Dendritic cell treated with granulocyte-macrophage colony-stimulating factor and Interleukin-4, amounts not matched to agents 40 ng/mL and 50 ng/mL, for 4 days (primary cell): ENCODE measurements at regions not wholly inside any gene's neighbourhood (a gene's known extent, or its start where the extent isn't known, plus 50 kb on each side); places are given as distances from the start of the nearest gene placed in this dataset.
"Not testable (repeated sequence)": the region's sequence is repeated elsewhere in the genome, so short reads cannot be mapped to it uniquely, and the experiment has no call there.

Experiments used
- H3K27ac Mint-ChIP-seq: one replicate; pipeline ENCODE4 v1.8.0; 2022; ENCODE audit warnings: mild to moderate bottlenecking, mixed read lengths
- H3K27me3 Mint-ChIP-seq: one replicate; pipeline ENCODE4 v1.8.0; 2022; ENCODE audit warnings: mild to moderate bottlenecking, mixed read lengths
- H3K36me3 Mint-ChIP-seq: one replicate; pipeline ENCODE4 v1.8.0; 2022; ENCODE audit warnings: low read depth, mixed read lengths
- H3K4me1 Mint-ChIP-seq: one replicate; pipeline ENCODE4 v1.8.0; 2022; ENCODE audit warnings: low read depth, mixed read lengths
- H3K4me3 Mint-ChIP-seq: one replicate; pipeline ENCODE4 v1.8.0; 2022; ENCODE audit warnings: mild to moderate bottlenecking, moderate library complexity, mixed read lengths
- H3K9me3 Mint-ChIP-seq: one replicate; pipeline ENCODE4 v1.8.0; 2022; ENCODE audit warnings: mixed read lengths
- intact Hi-C: fragments of 100-400 bp; cut with micrococcal nuclease; formaldehyde crosslinking; loops from one replicate; pipeline ENCODE4 v1.15.0; 2022

DNA sequence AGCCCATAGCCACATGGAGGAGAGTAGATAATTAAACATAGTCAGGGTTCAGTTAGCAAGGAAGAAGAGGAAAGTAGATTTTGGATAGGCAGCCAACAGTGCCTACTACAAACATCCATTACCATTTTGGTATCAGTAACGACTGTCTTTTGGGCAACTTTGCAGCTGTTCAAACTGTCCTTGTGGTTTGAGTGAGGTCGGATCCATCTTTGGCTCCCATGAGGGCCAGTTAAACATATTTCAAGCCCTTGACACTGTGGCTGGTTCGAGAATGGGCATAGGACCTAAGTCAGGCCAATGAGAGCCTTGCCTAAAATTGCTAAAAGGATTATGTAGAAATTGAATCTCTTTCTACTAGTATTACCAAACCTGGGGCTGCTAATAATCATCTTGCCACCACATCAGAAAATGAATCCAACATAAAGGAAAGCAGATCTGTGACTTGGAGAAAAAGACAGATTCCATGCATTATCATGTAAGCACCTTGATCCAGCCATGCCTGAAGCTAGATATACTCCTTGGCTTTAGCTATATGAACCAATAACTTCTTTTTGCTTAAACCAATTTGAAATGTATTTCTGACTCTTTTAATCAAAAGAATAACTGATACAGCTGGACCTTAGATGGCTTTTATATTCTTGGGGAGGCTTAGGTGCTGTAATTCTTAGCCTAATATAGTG lies 75.0 kb upstream of the STAM2 start:
- no peak overlapping the region for H3K27ac Mint-ChIP-seq
- H3K4me1 Mint-ChIP-seq: no peaks in the 10 kb centered on the region
- no peak overlapping the region for H3K4me3 Mint-ChIP-seq
- no peaks in the 10 kb centered on the region for H3K27me3 Mint-ChIP-seq
- H3K36me3 Mint-ChIP-seq: no peaks in the 10 kb centered on the region
- no peaks in the 10 kb centered on the region for H3K9me3 Mint-ChIP-seq
- intact Hi-C loops: no loop called here

DNA sequence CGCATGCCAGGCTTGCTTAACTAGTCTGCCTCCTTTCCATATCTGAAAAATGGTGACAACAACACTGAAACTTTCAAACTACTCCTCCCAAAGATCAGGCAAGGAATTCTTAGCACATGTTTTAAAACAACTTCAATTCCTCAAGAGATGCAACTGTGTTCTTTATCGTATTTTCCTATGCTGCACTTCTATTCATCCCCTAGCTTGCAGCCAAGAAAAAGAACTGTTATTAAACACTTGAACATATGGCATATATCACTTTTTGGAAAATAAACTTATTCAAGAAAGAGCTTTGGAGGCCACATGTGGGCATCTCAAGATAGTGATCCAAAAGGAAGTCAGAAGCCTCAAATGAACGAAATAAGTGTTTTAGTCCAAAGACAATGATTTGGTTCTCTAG lies 75.6 kb upstream of the STAM2 start:
- Mint-ChIP-seq H3K27ac (no peak overlapping the region), H3K4me3 (no peak overlapping the region), H3K36me3 (no peaks in the 10 kb centered on the region), H3K27me3 (no peaks in the 10 kb centered on the region), H3K4me1 (no peaks in the 10 kb centered on the region), H3K9me3 (no peaks in the 10 kb centered on the region)
- intact Hi-C loops: no loop called here

DNA sequence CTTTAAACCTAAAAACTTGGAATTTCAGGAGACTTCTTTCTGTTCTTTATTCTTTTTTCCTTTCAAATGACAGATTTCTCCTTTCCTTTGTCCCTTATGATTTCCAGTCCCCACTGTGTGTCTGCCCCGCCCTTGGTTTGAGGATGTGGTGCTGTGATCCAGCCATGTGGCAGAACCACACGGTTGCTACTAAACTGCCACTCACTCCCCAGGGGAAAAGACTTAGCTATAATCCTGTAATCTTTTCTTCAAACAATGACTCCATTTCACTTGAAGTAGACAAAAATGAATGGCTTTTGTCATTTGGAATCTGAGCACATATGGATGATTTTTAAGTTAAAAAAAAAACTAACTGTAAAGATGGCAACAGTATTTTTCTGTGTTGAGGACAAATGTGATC lies 76.2 kb upstream of the STAM2 start:
- Mint-ChIP-seq H3K4me3 (no peak overlapping the region), H3K4me1 (peaks cover under 1% of the 10 kb centered on the region), H3K9me3 (no peaks in the 10 kb centered on the region), H3K27me3 (no peaks in the 10 kb centered on the region), H3K36me3 (no peaks in the 10 kb centered on the region), H3K27ac (no peak overlapping the region)
- intact Hi-C loops: no loop called here

DNA sequence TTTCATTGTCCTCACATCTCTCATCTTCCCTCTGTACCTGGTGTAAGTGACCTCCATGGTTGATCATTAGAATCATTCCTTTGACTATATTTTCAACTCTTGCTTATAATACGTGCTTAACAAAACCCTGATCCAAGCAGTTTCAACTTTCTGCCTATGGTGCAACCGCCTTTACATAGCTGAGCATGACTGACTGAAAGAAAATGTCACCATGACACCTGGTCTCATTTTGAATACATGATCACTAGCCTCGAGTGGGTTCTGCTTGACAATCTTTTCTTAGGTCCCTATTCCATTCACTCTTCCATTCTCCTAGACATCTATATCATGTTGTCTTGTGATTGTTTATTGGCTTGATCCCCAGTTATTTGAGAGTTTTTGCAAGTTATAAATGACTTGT lies 78.9 kb upstream of the STAM2 start:
- Mint-ChIP-seq H3K4me3 (no peak overlapping the region), H3K27me3 (no peaks in the 10 kb centered on the region), H3K36me3 (no peaks in the 10 kb centered on the region), H3K9me3 (no peaks in the 10 kb centered on the region), H3K4me1 (peaks cover 7% of the 10 kb centered on the region), H3K27ac (no peak overlapping the region)
- intact Hi-C loops: no loop called here

DNA sequence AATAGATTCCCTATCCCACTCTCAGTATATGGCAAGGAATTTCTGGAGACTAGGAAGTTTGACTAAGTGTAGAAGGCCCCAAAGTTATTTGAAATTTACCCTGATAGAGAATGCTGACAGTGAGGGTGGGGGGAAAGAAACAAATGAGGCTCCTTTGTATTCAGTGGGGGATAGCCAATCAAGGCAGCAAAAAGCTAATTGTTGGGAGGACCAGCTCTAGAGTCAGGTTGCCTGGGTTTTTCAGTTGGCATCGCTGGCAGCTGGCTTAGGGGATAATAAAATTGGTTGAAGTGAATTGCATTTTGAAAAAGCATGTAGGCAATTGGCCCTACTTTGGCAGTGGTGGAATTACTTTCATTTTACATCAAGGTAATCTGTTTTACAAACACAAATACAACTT lies 79.4 kb upstream of the STAM2 start:
- Mint-ChIP-seq H3K4me3 (no peak overlapping the region), H3K27me3 (no peaks in the 10 kb centered on the region), H3K27ac (no peak overlapping the region), H3K9me3 (no peaks in the 10 kb centered on the region), H3K36me3 (no peaks in the 10 kb centered on the region), H3K4me1 (peaks cover 7% of the 10 kb centered on the region)
- intact Hi-C loops: no loop called here

DNA sequence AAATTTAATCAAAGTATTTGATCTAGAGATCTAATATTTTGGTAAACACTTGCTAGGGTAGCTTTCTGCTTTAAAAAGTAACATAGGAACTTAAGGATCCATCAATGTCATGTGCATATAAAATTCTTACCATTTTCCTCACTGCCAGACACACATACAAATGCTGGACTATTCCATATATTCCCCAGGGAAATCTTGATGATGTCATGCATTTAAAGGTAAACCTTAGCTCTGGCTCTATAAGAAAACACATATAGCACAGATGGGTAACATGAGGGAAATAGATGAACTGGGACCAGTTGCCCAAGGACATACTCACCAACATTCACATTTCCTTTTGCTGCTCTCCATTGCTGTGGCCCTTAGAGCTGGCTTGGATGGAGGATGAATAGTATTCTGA lies 79.1 kb upstream of the FMNL2 start:
- intact Hi-C loops: no loop called here
- Mint-ChIP-seq H3K4me1 (peaks cover 7% of the 10 kb centered on the region), H3K4me3 (no peak overlapping the region), H3K9me3 (no peaks in the 10 kb centered on the region), H3K27ac (no peak overlapping the region), H3K36me3 (no peaks in the 10 kb centered on the region), H3K27me3 (no peaks in the 10 kb centered on the region)

DNA sequence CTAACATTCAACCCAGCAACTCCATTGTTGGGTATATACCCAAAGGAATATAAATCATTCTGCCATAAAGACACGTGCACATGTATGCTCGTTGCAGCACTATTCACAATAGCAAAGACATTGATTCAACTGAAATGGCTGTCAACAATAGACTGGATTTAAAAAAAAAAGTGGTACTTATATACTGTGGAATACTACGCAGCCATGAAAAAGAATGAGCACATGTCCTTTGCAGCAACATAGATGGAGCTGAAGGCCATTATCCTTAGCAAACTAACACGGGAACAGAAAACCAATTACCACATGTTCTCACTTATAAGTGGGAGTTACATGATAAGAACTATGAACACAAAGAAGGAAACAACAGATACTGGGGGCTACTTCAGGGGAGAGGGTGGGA lies 74.0 kb upstream of the FMNL2 start:
- Mint-ChIP-seq H3K4me1 (peaks cover 7% of the 10 kb centered on the region), H3K27me3 (no peaks in the 10 kb centered on the region), H3K4me3 (no peak overlapping the region), H3K36me3 (no peaks in the 10 kb centered on the region), H3K27ac (no peak overlapping the region), H3K9me3 (no peaks in the 10 kb centered on the region)
- intact Hi-C loops: no loop called here

DNA sequence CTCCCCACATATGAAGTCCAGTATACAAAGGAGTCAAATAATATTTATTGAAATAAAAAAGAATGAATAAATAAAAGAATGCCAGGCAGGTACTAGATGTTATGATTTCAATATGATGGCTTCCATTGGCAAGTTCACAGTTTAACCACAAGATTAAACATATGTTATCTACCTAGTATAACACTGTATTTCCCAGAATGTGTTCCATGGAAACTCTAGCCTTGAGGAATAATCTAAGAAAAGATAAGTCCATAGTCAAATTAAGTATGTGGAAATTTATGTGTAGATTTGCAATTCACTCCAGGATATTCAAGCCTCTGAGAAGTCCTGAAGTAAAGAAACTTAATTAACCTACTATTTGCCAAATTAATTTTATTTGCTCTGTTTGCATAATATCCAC lies 71.1 kb upstream of the FMNL2 start:
- Mint-ChIP-seq H3K36me3 (no peaks in the 10 kb centered on the region), H3K4me1 (no peaks in the 10 kb centered on the region), H3K4me3 (no peak overlapping the region), H3K27ac (no peak overlapping the region), H3K9me3 (peaks cover 15% of the 10 kb centered on the region), H3K27me3 (no peaks in the 10 kb centered on the region)
- intact Hi-C loops: no loop called here

DNA sequence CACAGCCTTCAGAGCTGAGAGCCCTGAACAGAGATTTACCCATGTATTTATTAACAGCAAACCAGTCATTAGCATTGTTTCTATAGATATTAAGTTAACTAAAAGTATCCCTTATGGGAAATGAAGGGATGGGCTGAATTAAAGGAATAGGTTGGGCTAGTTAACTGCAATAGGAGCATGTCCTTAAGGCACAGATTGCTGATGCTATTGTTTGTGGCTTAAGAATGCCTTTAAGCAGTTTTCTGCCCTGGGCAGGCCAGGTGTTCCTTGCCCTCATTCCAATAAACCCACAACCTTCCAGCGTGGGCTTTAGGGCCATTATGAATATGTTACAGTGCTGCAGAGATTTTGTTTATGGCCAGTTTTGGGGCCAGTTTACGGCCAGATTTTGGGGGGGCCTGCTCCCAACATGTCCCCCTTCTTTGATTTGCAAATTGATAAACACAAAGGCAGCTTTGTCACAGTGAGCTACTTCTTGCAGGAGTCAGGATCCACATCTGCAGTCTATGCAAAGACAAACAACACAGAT lies 61.2 kb upstream of the FMNL2 start:
- H3K36me3 Mint-ChIP-seq, H3K4me3 Mint-ChIP-seq, H3K27me3 Mint-ChIP-seq, H3K27ac Mint-ChIP-seq, intact Hi-C loops, H3K4me1 Mint-ChIP-seq: not testable (repeated sequence)
- H3K9me3 Mint-ChIP-seq: peaks cover 46% of the 10 kb centered on the region

DNA sequence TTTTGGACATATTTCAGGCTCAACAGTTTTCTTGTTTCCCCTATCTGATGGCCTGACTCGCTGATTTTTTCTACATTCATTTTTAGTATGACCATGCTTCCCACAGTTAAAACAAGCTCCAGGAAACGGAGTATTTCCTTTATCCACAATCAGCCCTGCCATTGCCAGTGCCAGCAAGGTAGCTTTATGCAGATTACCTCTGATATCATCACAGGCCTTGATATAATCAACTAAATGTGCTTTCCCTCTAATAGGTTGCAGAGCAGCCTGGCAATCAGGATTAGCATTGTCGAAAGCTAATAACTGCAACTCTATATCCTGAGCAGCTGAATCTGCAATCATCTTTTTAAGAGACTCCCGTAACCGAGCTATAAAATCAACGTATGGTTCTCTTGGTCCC lies 57.1 kb upstream of the FMNL2 start:
- H3K4me3 Mint-ChIP-seq, H3K27me3 Mint-ChIP-seq, H3K27ac Mint-ChIP-seq, H3K36me3 Mint-ChIP-seq, H3K4me1 Mint-ChIP-seq, intact Hi-C loops: not testable (repeated sequence)
- H3K9me3 Mint-ChIP-seq: peaks cover 52% of the 10 kb centered on the region

DNA sequence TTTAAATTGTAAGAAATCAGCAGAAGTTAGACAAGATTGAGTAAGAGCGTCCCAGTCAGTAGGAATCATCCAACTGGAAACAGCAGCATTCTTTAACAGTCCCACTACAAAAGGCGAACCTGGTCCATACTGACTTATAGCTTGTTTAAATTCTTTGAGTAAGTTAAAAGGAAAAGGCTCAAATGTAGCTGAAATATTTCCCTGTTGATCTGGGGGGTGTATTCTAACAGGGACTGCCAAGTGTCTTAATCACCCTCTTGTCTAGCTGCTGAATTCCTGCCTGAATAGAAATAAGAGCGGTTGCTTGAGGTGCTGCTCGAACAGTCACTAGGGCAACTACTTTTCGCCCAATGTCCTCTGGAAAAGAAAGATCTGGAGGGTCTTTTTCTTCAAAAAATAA lies 56.4 kb upstream of the FMNL2 start:
- Mint-ChIP-seq H3K27me3 (peaks cover 3% of the 10 kb centered on the region), H3K27ac (no peak overlapping the region), H3K36me3 (no peaks in the 10 kb centered on the region), H3K4me3 (no peak overlapping the region), H3K9me3 (peaks cover 46% of the 10 kb centered on the region), H3K4me1 (no peaks in the 10 kb centered on the region)
- intact Hi-C loops: no loop called here

DNA sequence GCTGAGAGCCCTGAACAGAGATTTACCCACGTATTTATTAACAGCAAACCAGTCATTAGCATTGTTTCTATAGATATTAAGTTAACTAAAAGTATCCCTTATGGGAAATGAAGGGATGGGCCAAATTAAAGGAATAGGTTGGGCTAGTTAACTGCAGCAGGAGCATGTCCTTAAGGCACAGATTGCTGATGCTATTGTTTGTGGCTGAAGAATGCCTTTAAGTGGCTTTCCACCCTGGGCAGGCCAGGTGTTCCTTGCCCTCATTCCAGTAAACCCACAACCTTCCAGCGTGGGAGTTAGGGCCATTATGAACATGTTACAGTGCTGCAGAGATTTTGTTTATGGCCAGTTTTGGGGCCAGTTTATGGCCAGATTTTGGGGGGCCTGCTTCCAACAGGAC lies 55.6 kb upstream of the FMNL2 start:
- H3K4me1 Mint-ChIP-seq, H3K27ac Mint-ChIP-seq, H3K36me3 Mint-ChIP-seq, H3K27me3 Mint-ChIP-seq, H3K4me3 Mint-ChIP-seq, intact Hi-C loops: not testable (repeated sequence)
- H3K9me3 Mint-ChIP-seq: peaks cover 37% of the 10 kb centered on the region

DNA sequence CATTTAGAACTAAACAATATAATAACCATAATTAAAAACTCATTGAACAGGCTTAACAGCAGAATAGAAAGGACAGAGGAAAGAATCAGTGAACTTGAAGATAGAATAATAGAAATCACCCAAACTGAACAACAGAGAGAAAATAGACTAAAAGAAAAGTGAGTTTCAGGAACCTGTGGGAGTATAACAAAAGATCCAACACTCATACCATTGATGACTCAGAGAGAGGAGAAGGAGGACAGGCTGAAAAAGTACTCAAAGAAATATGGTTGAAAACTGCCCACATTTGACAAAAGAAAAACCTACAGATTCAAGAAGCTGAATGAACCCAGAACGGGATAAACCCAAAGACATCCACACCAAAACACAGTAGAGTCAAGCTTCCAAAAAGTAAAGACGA lies 54.2 kb upstream of the FMNL2 start:
- Mint-ChIP-seq H3K4me1 (no peaks in the 10 kb centered on the region), H3K4me3 (no peak overlapping the region), H3K27me3 (peaks cover 3% of the 10 kb centered on the region), H3K9me3 (peaks cover 26% of the 10 kb centered on the region), H3K36me3 (no peaks in the 10 kb centered on the region), H3K27ac (no peak overlapping the region)
- intact Hi-C loops: no loop called here

DNA sequence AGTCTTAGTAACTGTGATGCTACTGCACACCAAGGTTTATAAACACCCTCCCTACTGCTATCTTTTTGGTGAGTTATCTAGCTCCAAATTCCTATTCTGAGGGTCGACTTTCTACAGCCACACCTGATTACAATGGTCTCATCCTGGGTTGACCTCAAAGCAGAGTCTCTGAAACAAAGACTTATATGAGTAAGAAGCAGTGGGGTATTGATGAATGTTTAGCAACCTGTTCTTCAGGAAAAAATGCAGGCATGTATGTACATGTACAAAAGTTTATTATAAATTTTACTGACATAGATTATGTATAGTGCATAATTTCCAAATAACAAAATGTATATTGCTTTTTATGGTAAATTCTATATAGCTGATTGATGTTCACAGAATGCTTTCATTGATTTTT lies 51.6 kb upstream of the FMNL2 start:
- Mint-ChIP-seq H3K27me3 (peaks cover 3% of the 10 kb centered on the region), H3K4me1 (no peaks in the 10 kb centered on the region), H3K4me3 (no peak overlapping the region), H3K36me3 (no peaks in the 10 kb centered on the region), H3K27ac (no peak overlapping the region), H3K9me3 (peaks cover 19% of the 10 kb centered on the region)
- intact Hi-C loops: no loop called here

DNA sequence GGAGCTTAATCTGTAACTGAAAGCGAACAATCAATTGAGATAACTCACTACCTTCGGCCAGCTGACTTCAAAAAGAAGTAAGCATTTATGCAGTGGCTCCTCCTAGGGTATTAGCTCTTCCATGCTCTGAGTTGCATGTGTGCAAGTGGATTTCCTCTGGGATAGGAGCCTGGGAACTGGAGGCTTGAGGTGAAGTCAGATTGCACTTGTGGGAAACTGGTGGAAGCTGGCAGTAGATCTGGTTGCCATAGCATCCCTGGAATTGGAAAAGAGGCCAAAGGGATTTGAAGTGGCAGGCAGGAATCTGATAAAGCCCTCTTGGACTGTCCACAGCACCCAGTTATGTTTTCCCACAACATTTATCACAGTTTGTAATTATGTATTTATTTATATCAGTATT lies 50.6 kb upstream of the FMNL2 start:
- no peak overlapping the region for H3K4me3 Mint-ChIP-seq
- no peak overlapping the region for H3K27ac Mint-ChIP-seq

More for the DNA sequence above, 50.6 kb upstream of the FMNL2 start:
- H3K27me3 Mint-ChIP-seq: peaks cover 3% of the 10 kb centered on the region
- intact Hi-C loops: no loop called here
- peaks cover 9% of the 10 kb centered on the region for H3K9me3 Mint-ChIP-seq
- no peaks in the 10 kb centered on the region for H3K4me1 Mint-ChIP-seq
- H3K36me3 Mint-ChIP-seq: no peaks in the 10 kb centered on the region
